IPS-NIHi7 (cell line): ENCODE measurements at regions not wholly inside any gene's neighbourhood (a gene's known extent, or its start where the extent isn't known, plus 50 kb on each side); places are given as distances from the start of the nearest gene placed in this dataset.

Source experiments
- DNase-seq: peaks from one replicate; pipeline ENCODE4 v3.0.0; 2012; ENCODE audit warnings: mixed read lengths; ENCODE audit errors: extremely low spot score

DNA sequence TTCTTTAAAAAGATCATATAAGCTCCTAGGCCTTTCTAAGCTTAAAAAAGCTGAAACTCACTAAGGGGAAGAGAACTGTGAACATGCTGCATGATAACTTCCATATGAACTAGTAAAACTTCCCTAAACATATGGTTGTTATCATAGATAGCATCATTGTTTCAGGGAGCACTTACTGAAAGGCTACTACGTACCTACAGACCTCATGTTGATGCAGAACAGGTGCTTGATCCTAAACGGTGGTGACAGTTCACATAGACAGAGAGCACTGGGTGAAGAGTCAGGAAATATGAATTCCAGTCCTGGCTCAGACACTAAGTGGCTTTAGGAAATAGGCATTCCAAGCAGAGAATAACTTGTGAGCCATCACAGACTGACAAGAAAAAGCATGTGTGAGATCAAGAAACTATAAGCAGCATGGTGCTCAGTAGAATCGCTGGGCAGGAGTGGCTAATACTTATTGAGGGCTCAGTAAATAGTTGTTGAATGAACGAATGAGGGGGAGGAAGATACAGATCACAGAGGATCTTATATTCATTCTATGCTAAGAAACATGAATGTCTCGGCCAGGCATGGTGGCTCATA, 78.4 kb upstream of the NUDT4 start:
- no peak for DNase-seq

DNA sequence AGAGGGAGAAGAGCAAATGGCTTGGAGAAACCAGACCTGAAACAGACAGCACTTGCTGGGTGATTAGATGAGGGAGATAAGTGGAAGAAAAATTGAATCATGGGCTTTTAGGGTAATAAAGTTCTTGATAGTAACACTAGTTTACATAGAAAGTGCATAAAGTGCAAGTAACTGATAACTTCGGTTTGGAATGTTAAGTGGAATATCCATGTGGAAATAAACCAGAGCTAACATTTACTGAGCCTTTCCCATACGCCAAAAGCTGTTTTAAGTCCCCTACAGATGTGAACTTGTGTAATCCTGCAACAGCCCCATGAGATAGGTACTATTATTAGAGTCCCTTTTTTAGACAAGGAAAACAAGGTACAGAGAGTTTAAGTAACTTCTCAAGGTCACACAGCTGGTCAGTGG, 77.1 kb upstream of the NUDT4 start:
- DNase-seq, result no peak

DNA sequence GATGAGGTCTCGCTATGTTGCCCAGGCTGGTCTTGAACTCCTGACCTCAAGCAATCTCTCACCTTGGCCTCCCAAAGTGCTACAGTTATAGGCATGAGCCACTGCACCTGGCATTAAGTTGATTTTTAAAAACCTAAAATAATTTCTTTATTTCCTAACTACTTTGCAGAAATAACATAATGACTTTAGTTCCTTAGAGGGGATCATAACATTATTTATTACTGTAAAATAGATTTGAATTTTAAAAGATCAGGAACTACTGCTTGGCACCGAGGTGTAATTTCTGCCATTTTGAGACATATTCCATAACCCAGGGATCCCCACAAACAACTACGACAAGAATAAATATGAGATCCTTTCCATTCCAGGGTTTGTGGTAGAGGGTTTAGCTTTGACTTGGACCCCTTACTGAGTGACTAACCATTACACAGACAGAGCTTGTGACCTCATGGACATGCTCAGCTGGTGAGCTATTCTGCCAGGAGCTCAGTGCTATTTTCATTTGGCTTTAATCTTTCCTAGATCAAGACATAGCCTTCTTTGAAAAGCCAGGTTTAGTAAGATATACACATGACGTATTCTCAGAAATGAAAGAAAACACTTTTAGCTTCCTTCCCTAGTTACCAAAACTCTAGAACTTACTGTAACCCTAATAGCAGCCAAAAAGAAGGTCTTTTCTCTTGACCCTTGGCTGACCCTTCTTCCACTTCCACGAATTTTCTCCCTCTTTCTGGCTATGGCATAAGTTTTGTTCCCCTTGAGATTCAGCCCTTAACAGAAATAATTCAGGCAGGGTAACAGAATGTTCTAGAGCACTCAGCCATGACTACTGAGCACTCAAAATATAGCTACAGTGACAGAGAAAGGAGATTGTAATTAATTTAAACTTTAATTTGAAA, 75.1 kb upstream of the NUDT4 start:
- no peak for DNase-seq

DNA sequence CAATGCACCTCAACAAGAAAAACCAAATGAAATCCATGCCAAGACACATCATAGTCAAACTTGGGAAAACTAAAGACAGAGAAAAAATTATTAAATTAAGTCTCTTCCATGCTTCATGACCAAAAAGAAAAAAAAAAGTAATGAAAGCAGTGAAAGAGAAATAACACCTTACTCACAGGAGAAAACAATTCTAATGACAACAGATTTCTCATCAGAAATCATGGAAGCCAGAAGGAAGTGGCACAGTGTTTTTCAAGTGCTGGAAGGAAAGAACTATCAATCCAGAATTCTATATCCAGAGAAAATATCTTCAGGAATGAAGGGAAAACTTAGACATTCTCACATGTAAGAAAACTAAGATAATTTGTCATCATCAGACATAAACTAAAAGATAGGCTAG, 71.1 kb upstream of the NUDT4 start:
- no peak for DNase-seq

DNA sequence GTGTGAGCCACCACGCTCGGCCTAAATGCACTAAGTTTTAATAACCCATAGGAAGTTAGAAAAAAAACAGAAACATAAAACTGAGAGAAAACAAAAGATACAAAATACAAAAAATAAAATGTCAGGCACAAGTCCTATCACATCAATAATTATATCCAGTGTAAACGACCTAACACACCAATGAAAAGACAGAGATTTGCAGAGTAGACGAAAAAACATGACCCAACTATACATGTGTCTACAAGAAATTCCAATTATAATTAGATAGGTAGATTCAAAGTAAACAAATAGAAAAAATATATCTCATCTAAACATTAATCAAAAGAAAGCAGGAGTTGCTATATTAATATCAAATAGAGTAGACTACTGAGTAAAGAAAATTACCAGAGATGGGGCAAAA, 69.4 kb upstream of the NUDT4 start:
- no peak for DNase-seq

DNA sequence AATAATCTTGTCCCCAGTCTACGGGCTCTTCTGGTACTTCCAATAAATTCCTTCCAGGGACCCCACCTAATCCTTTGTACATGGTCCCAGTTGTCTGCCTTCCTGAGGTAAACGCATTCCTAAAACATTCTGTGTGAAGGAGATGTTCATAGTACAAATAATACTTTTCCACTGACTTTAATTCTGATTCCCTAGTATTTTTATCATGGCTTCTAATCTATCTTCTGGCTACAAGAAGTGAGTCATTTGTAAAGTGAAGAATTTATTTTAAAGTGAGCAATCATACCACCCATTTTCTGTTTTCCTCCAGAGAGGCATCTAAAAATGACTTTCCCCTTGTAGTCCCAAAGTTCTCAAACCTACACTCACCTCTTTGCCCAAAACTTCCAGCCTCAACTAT, 65.9 kb upstream of the NUDT4 start:
- no peak for DNase-seq

DNA sequence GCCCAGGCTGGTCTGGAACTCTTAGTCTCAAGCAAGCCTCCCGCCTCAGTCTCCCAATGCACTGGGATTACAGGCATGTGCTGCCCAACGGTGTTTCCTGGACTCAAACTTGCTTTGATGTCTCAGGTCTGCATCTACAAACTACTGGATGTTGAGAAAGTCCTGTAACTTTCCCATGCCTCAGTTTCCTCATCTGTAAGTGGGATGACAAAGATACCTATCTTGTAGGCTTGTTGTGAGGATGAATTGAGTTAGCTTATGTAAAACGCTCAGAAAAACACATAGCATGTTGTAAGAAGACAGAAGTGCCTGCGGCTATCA, 63.6 kb upstream of the NUDT4 start:
- no peak for DNase-seq

DNA sequence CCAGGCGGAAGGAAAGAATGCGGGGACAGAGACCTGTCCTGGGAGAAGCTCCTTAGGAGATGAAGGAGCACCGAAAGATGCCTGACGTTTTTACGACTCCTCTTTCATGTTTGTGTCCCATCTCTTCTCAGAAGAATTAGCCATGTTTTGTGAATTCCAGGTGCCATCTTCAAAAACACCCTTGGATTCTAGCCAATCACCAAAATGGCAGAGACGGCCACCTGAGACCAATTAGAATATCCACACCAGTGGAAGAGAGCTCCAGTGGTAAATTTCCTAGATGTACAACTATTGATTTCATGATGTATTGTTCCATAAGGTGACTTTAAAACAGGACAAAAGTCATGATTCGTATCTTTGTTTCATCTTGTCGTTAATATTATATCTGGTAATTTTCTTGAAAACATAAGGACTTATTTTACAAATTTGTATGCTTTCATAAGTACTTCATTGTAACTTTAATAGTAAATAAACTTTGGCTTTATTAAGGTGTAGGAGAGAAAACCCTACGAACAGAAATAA, 62.3 kb upstream of the NUDT4 start:
- DNase-seq, result no peak

DNA sequence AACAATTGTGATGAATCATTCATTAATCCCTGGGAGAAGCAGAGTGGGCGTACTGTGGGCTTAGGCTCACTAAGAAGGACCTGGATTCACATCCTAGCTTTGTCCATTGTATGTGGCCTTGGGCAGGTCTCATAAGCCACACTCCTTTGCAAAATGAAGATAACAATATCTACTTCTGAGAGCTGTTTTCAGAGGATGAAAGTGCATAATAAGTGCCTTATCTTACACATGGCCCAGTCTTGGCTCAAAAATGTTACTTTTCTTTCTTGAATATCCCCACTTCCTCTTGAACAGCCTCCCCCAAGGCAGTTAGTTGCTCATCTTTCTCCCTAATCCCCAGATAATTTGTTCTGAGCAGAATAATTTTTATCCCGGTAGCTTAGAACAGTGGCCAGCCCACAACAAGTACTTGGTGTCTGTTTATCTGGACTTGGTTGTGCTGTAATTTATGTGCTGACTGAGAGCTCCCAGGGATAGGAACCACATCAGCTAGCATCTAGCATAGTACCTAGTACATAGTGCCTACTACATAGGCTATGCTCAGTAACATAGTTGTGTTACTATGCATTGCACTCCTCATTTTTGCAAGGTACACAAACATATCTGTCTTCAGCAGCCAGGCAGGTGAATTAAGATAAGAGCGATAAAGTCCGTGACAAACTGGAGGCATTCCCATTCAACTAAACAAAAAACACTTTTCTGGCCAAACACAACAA, 61.7 kb upstream of the NUDT4 start:
- no peak for DNase-seq

DNA sequence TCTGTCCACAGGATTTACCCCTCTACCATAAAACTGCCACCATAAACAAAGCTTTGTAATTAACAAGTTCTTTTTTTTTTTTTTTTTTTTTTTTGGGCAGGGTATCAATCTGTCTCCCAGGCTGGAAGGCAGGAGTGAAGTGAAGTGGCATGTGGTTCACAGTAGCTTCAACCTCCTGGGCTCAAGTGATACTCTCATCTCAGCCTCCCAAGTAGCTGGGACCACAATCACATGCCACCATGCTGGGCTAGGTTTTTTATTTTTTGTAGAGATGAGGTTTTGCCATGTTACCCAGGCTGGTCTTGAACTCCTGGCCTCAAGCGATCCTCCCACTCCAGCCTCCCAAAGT, 61.1 kb upstream of the NUDT4 start:
- DNase-seq, result no peak

DNA sequence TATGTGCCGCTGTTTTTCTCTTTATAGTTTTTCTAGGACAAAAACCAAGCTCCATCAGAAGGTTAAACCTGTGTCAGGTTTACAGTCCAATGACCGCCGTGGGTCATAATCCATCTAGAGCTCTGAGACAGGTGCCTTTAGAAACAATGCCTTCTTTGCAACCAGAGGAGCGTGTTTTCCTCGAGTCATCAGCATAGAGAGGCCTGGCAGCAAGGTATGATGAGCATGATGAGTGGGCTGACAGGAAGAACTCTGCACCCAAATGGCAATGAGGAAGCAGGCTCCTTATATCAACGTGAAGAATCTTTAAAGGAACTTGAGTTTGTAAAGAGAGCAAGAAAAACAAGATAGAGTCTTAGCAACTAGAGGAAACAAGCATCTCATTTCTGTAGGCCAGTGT, 60.5 kb upstream of the NUDT4 start:
- no peak for DNase-seq

DNA sequence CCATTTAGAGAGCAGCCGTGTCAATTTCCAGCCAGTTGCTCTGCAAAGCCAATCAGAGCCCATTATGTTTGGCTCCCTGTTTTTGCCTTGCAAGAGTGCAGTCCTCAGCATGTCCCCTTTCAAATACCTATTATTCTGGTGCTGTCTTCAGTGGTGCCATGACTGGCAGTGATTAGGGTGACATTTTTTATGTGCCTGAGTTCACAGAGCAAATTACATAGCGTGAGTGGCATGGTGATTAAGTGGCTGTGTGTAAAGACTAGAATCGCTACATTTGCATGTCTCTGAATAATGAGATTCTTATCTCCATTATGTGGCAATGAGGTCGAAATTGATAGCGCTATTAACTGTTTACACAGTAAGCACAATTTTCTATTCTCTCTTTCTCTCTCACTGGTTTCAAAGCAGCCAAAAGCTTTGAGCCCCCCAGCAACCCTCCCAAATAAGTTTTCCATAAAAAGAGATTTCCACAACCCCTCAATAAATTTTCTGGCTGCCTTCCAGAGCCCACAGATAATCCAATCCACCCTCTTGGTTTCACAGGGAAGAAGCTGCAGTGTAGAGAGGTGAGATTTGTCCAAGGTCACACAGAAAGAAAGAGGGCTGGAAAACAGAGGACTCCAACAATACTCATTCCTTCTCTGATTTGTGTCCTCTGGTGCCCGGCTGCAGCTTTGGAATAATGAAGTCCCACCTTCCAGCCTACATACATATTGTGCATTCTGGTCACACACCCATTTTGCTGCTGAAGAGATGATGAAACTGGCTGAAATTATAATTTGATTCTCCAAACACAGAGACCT, 58.8 kb upstream of the NUDT4 start:
- DNase-seq, result no peak

DNA sequence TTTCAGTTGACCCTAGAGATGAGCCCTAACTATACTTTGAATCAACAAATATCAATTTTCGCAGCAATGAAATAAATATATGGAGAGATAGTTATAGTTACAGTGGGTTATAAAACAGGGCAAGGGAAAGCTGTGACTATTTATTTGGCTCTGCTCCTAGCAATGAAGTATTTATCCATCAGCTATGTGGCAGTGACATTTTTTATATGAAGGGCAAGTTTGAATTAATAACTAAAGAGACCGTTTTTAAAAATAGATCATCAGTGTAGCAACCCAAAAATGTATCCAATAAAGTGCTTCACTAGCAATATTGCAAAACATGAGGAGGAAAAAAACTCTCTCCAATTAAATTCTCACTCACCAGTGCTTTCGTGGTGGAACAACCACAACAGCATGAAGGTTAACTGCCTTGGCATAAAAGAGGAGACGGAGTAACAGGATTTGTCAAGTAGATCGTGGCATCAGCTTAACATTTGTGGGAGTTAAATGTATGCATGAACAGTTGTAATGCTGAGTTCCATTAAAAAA, 58.1 kb upstream of the NUDT4 start:
- no peak for DNase-seq

DNA sequence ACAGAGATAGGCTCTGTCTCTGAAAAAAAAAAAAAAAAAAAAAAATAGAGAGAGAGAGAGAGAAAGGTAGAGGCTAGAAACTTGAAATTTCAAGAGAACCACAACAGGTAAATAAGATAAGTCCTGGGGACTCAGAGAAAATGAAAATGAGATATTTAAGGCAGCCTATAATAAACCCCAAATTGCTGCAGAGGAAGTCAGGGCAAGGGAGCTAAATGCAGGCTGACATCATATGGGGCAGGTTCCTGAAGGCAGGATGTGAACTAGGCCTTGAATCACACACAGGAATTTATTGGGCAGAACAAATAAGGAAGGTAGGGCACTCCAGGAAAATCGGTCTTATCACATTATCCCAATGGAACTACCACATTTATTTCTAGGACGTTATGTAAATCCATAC, 54.9 kb upstream of the NUDT4 start:
- no peak for DNase-seq

DNA sequence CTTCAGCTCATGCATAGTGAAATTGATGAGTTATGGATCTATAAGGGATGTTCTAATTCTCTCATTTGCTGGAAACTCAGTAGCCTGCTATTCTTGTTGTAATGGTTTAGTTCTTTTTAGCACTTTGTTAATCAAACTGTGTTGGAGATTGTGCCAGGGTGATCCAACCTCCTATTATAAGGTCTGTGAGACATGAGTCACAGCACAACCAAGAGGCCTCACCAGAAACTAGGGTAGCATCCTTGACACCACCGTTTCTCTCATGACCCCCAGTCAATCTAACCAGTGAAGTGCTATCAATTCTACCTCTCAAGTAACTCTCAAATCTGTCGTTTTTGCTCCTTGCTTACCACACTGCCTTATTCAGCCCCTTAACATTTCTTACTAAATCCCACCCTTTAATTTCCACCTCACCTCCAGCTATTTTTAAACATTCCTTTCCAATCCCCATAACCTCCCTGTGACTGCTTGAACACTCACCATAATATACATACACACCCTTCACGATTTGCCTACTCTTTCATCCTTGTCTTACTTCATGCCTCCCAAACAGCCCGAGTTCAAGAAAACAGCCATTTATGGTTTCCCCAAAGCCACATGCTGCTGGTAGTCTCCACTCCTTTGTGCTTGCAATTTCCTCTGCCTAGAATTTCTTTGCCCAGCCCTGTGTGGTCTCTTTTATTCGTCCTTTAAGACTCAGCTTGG, 53.9 kb upstream of the NUDT4 start:
- no peak for DNase-seq

DNA sequence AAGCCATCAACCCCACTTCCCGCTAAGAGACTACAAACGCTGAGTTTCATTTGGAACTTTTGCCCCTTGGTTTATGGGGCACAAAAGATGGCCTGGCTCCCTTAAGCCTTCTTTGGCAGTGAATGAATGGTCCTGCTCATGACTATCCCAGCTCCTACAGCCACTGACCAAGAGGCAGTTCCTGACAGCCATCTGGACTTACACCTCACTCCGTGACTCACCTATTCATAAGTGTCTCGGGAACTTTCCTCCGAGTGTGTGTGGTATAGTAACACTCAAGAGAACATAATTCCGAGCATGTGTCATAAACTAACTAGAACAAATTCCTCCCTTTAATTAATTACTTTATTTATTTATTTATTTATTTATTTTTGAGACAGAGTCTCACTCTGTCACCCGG, 51.9 kb upstream of the NUDT4 start:
- no peak for DNase-seq
